Posterior vena cava (tissue), 2 donors: ENCODE measurements at regions not wholly inside any gene's neighbourhood (a gene's known extent, or its start where the extent isn't known, plus 50 kb on each side); places are given as distances from the start of the nearest gene placed in this dataset.

ENCODE experiments used
- DNase-seq: peaks from one replicate; pipeline ENCODE4 v3.0.0-alpha.2; 2020; ENCODE audit warnings: low spot score
- intact Hi-C, 2 donors: fragments of 100-400 bp; cut with DNase I; formaldehyde crosslinking; loops; one replicate each; pipeline versions ENCODE4 v1.14.1 to v1.14.2; 2022 to 2023
- donor health status: DM: yes; HTN: yes; CAD: no.
- donor health status: DM: yes; HTN: yes; CAD: no.

- intact Hi-C loops, result no loop called here
- no peak for DNase-seq
Observed at GRCh38 chr13:110824702-110825300, 90.1 kb downstream of the ANKRD10 start.

- intact Hi-C loops, result no loop called here
- no peak for DNase-seq
Observed at GRCh38 chr13:110825516-110825915, 89.4 kb downstream of the ANKRD10 start.

GRCh38 chr13:110826101-110826500 is 88.8 kb downstream of the ANKRD10 start:
- DNase-seq, result no peak
- intact Hi-C loops, result no loop called here

- no peak for DNase-seq
Observed at GRCh38 chr13:110826861-110827672, 87.8 kb downstream of the ANKRD10 start.

More at GRCh38 chr13:110826861-110827672, 87.8 kb downstream of the ANKRD10 start:
- intact Hi-C loops, result no loop called here
